ENCODE measurements at regions not wholly inside any gene's neighbourhood (a gene's known extent, or its start where the extent isn't known, plus 50 kb on each side); places are given as distances from the start of the nearest gene placed in this dataset.

- no peak for DNase-seq (ENCODE audit: low read depth)
Observed at GRCh38 chr2:187136646-187137045, 287.7 kb upstream of the ZSWIM2 start.

GRCh38 chr2:187134306-187134705, 285.3 kb upstream of the ZSWIM2 start:
- DNase-seq (ENCODE audit: low read depth) = no peak

- no peak for DNase-seq (ENCODE audit: low read depth)
Observed at GRCh38 chr2:187129868-187130267, 280.9 kb upstream of the ZSWIM2 start.

- DNase-seq (ENCODE audit: low read depth) = no peak
Observed at GRCh38 chr2:187129306-187129705, 280.3 kb upstream of the ZSWIM2 start.

- no peak for DNase-seq (ENCODE audit: low read depth)
Observed at GRCh38 chr2:187126247-187127005, 277.5 kb upstream of the ZSWIM2 start.

GRCh38 chr2:187125318-187125717, 276.3 kb upstream of the ZSWIM2 start:
- no peak for DNase-seq (ENCODE audit: low read depth)

- DNase-seq (ENCODE audit: low read depth) = no peak
Observed at GRCh38 chr2:187124529-187124928, 275.6 kb upstream of the ZSWIM2 start.

GRCh38 chr2:187118331-187119099, 269.5 kb upstream of the ZSWIM2 start:
- DNase-seq (ENCODE audit: low read depth) = no peak

GRCh38 chr2:187117483-187117882, 268.5 kb upstream of the ZSWIM2 start:
- DNase-seq (ENCODE audit: low read depth) = peak; percentile 38

- DNase-seq (ENCODE audit: low read depth) = no peak
Observed at GRCh38 chr2:187115627-187116026, 266.7 kb upstream of the ZSWIM2 start.

- no peak for DNase-seq (ENCODE audit: low read depth)
Observed at GRCh38 chr2:187107001-187107400, 258.0 kb upstream of the ZSWIM2 start.

- no peak for DNase-seq (ENCODE audit: low read depth)
Observed at GRCh38 chr2:187105218-187105617, 256.2 kb upstream of the ZSWIM2 start.

- peak; percentile 25 for DNase-seq (ENCODE audit: low read depth)
Observed at GRCh38 chr2:187102381-187102780, 253.4 kb upstream of the ZSWIM2 start.

- no peak for DNase-seq (ENCODE audit: low read depth)
Observed at GRCh38 chr2:187098154-187098553, 249.2 kb upstream of the ZSWIM2 start.

GRCh38 chr2:187093771-187094412, 244.9 kb upstream of the ZSWIM2 start:
- no peak for DNase-seq (ENCODE audit: low read depth)

GRCh38 chr2:187091664-187092063, 242.7 kb upstream of the ZSWIM2 start:
- no peak for DNase-seq (ENCODE audit: low read depth)

- no peak for DNase-seq (ENCODE audit: low read depth)
Observed at GRCh38 chr2:187084524-187084923, 235.6 kb upstream of the ZSWIM2 start.

- no peak for DNase-seq (ENCODE audit: low read depth)
Observed at GRCh38 chr2:187081461-187081860, 232.5 kb upstream of the ZSWIM2 start.

- no peak for DNase-seq (ENCODE audit: low read depth)
Observed at GRCh38 chr2:187079901-187080300, 230.9 kb upstream of the ZSWIM2 start.

- peak; percentile 57 for DNase-seq (ENCODE audit: low read depth)
Observed at GRCh38 chr2:187078297-187078696, 229.3 kb upstream of the ZSWIM2 start.

GRCh38 chr2:187075671-187076070, 226.7 kb upstream of the ZSWIM2 start:
- no peak for DNase-seq (ENCODE audit: low read depth)

- DNase-seq (ENCODE audit: low read depth) = peak; percentile 32
Observed at GRCh38 chr2:187075199-187075635, 226.2 kb upstream of the ZSWIM2 start.

Measured in LHCN-M2 (cell line).